Endothelial cell of umbilical vein (primary cell): ENCODE measurements at regions not wholly inside any gene's neighbourhood (a gene's known extent, or its start where the extent isn't known, plus 50 kb on each side); places are given as distances from the start of the nearest gene placed in this dataset.

Experiments used
- CTCF ChIP-seq, 2 donors: IDR thresholded peaks; 1 replicate in 1 of 2; 2 replicates in 1 of 2; pipeline ENCODE4 v1.5.1; 2011; ENCODE audit warnings: low read length in 2 of 2, mild to moderate bottlenecking in 2 of 2, moderate library complexity in 2 of 2, control low read depth in 1 of 2, inconsistent platforms in 1 of 2, low read depth in 1 of 2; ENCODE audit not compliant: insufficient read depth in 1 of 2; ENCODE audit errors: extremely low read depth in 1 of 2
- JUN ChIP-seq: IDR thresholded peaks from 2 replicates; pipeline ENCODE4 v1.6.1; 2011; ENCODE audit warnings: borderline replicate concordance, low read depth; ENCODE audit not compliant: insufficient read length, insufficient read depth
- MAX ChIP-seq: IDR thresholded peaks from 2 replicates; pipeline ENCODE4 v1.6.1; 2011; ENCODE audit not compliant: insufficient read depth, insufficient read length

- TF ChIP-seq MAX (no peak), CTCF (IDR thresholded peaks at IDR 0.05; ENCODE audit: extremely low read depth in 1 of 2, insufficient read depth in 1 of 2, low read depth in 1 of 2, low read length in 2 of 2) (no peak), JUN (no peak)
Observed at GRCh38 chr2:136222862-136223261, 104.9 kb upstream of the CXCR4 start.
